Fibroblast of skin of abdomen (primary cell): ENCODE measurements at regions not wholly inside any gene's neighbourhood (a gene's known extent, or its start where the extent isn't known, plus 50 kb on each side); places are given as distances from the start of the nearest gene placed in this dataset.
"Not testable (repeated sequence)": the region's sequence is repeated elsewhere in the genome, so short reads cannot be mapped to it uniquely, and the experiment has no call there.

Source experiments
- DNase-seq: peaks from one replicate; pipeline ENCODE4 v3.0.0-alpha.2; 2013

GRCh38 chr21:10270211-10270610 lies 251.2 kb upstream of the TPTE start:
- DNase-seq: peak; percentile 50

DNA sequence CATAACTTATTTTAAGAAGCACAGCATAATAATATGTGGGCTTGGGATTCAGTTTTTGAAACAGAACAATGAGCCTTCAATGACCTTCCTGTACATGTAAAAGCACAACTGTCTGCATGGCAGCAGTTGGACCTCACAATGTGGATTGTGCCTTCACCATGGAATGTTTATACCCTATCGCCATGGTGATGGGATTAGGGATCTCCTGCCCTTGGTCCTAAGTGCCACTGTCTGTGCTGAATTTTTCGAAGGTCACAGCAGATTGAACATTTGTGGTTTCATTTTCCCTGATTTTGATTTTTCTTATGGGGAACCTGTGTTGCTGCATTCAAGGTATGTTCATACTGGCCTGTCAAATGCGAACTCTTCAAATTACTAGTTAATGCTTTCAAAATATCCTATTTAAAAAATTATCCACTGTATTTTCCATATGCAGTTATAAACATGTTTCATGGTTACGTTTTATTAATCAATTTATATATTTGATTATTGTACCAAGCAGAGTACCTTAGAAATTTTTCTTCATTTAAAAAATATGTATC lies 249.6 kb upstream of the TPTE start:
- DNase-seq: not testable (repeated sequence)

- peak; percentile 15 for DNase-seq
Observed at GRCh38 chr21:10272216-10272615, 249.2 kb upstream of the TPTE start.

- DNase-seq: no peak
Observed at GRCh38 chr21:10273196-10273595, 248.2 kb upstream of the TPTE start.

DNA sequence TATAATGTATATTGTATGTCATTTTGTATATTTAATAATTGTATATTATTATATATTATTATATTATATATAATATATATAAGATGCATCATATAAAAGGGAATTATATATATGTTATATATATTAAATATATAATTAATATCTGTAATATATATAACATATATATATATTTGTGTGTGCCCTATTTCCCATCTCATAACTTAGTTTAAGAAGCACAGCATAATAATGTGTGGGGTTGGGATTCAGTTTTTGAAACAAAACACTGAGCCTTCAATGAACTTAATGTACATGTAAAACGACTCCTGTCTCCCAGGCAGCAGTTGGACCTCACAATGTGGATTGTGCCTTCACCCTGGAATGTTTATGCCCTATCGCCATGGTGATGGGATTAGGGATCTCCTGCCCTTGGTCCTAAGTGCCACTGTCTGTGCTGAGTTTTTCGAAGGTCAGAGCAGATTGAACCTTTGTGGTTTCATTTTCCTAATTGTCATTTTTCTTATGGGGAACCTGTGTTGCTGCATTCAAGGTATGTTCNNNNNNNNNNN lies 247.5 kb upstream of the TPTE start:
- not testable (repeated sequence) for DNase-seq
